C4-2B (cell line): ENCODE measurements at regions not wholly inside any gene's neighbourhood (a gene's known extent, or its start where the extent isn't known, plus 50 kb on each side); places are given as distances from the start of the nearest gene placed in this dataset.

ENCODE experiments used
- H3K27ac ChIP-seq: fragments of 450-650 bp; 2 replicates; pipeline ENCODE4 v1.5.1; 2017
- CTCF ChIP-seq: fragments of 450-650 bp; conservative IDR thresholded peaks from 2 replicates; pipeline ENCODE4 v1.5.1; 2017; ENCODE audit warnings: mild to moderate bottlenecking
- ZFX ChIP-seq: fragments of 450-650 bp; IDR thresholded peaks from 2 replicates; pipeline ENCODE4 v1.6.1; 2017

GRCh38 chr16:7107436-7107835, 225.2 kb upstream of the RBFOX1 start:
- TF ChIP-seq ZFX (no peak), CTCF (no peak)
- H3K27ac ChIP-seq: no peak overlapping the region

GRCh38 chr16:7103056-7103455, 229.6 kb upstream of the RBFOX1 start:
- TF ChIP-seq CTCF (no peak), ZFX (no peak)
- H3K27ac ChIP-seq: no peak overlapping the region

GRCh38 chr16:7101054-7101453, 231.6 kb upstream of the RBFOX1 start:
- TF ChIP-seq ZFX: no peak
- TF ChIP-seq CTCF: no peak
- H3K27ac ChIP-seq: no peak overlapping the region

DNA sequence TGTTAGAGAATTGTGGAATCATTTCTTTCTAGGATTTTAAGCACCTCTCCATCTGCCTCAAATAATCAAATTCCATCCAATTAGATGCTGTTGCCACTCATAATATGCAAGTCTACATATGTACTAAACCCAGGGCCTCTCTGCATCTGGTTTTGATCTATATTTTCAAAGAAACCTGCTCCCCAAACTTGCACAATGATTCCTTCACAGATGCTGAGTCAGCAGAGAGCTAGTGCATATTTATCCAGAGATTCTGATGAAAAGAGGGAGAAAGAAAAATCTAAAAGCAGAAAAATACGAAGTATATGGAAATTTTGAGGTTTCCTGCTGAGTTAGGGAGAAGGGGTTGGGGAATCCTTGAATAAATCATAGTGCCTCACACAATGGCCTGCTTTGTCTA, 235.1 kb upstream of the RBFOX1 start:
- H3K27ac ChIP-seq: no peak overlapping the region
- TF ChIP-seq ZFX: no peak
- no peak for TF ChIP-seq CTCF

GRCh38 chr16:7093511-7093910, 239.1 kb upstream of the RBFOX1 start:
- no peak overlapping the region for H3K27ac ChIP-seq
- TF ChIP-seq CTCF (no peak), ZFX (no peak)

- TF ChIP-seq CTCF: no peak
- no peak for TF ChIP-seq ZFX
These were observed 242.0 kb upstream of the RBFOX1 start for GRCh38 chr16:7090628-7091115.

DNA sequence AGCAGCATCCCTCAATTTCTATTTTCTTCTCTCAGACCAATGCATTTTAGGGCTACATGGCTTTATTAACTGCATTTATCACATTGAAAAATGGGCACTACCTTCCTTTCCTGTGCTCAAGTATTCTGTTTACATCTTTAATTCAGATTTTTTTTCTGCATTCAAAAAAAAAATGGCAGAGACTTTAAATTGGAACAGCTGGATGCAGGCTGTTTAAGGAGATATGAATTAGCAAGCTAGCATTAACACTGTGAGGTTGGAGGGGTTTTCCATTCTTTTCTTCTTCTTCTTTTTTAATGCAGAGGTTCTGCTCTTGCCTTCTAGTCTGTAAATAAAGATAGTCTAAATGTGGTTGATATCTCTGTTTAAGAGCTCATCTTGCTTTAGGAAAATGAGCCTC, 242.9 kb upstream of the RBFOX1 start:
- TF ChIP-seq CTCF (no peak), ZFX (no peak)
- H3K27ac ChIP-seq: no peak overlapping the region

More at GRCh38 chr16:7090628-7091115, 242.0 kb upstream of the RBFOX1 start:
- H3K27ac ChIP-seq: no peak overlapping the region
